SK-N-MC (cell line): ENCODE measurements at regions not wholly inside any gene's neighbourhood (a gene's known extent, or its start where the extent isn't known, plus 50 kb on each side); places are given as distances from the start of the nearest gene placed in this dataset.

Source experiments
- EZH2 ChIP-seq: fragments of 200-600 bp; sonication (generic); IDR thresholded peaks from one replicate; pipeline ENCODE4 v1.6.1; 2017; ENCODE audit warnings: antibody characterized with exemption
- FOXP2 ChIP-seq: optimal IDR thresholded peaks from 2 replicates; pipeline ENCODE3; 2011; ENCODE audit warnings: mild to moderate bottlenecking, moderate library complexity; ENCODE audit not compliant: insufficient read depth; ENCODE audit errors: extremely low read length, control extremely low read depth
- POLR2AphosphoS5 ChIP-seq: IDR thresholded peaks from 2 replicates; pipeline ENCODE4 v1.6.1; 2012; ENCODE audit warnings: mild to moderate bottlenecking, low read depth, low read length, borderline replicate concordance

DNA sequence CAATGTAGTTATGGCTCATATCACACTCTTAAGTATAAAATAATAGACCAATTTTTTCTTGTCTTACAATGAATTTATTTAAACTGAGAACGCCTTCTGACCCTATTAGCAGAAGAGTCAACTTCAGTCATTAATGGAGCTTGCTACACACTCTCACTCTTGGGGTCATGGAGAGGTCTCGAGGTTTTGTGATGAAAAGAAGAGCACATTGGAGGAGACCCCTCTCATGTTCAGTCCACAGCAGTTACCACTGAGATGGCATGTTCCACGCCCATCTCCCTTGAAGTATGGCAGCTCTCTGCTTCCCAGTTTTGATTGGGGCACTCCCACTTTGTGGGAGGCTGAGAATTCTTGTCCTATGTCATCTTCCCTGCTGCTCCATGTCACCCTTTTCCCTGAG is 266.4 kb downstream of the RPS29 start:
- no peak for TF ChIP-seq EZH2
- no peak for TF ChIP-seq POLR2AphosphoS5
- TF ChIP-seq FOXP2 = no peak
